Gastrocnemius medialis (tissue), 4 donors: ENCODE measurements at regions not wholly inside any gene's neighbourhood (a gene's known extent, or its start where the extent isn't known, plus 50 kb on each side); places are given as distances from the start of the nearest gene placed in this dataset.
"Not testable (repeated sequence)": the region's sequence is repeated elsewhere in the genome, so short reads cannot be mapped to it uniquely, and the experiment has no call there.

Experiments used
- POLR2A ChIP-seq, 2 donors: fragments of 450-650 bp; IDR thresholded peaks; one replicate each; pipeline ENCODE4 v1.6.1; 2017; ENCODE audit warnings: antibody characterized with exemption in 2 of 2, mild to moderate bottlenecking in 2 of 2, moderate library complexity in 2 of 2
- TF ChIP-seq, protein P1 (sequence below), 5 experiments: fragments of 450-650 bp in 3 of 5; fragments of 200-600 bp in 2 of 5; sonication (generic) in 2 of 5; IDR thresholded peaks in 4 of 5; conservative IDR thresholded peaks in 1 of 5; 1 replicate in 4 of 5; 2 replicates in 1 of 5; pipeline ENCODE4 v1.5.1; 2016 to 2019; ENCODE audit warnings: antibody characterized with exemption in 5 of 5, mild to moderate bottlenecking in 3 of 5, moderate library complexity in 3 of 5

DNA sequence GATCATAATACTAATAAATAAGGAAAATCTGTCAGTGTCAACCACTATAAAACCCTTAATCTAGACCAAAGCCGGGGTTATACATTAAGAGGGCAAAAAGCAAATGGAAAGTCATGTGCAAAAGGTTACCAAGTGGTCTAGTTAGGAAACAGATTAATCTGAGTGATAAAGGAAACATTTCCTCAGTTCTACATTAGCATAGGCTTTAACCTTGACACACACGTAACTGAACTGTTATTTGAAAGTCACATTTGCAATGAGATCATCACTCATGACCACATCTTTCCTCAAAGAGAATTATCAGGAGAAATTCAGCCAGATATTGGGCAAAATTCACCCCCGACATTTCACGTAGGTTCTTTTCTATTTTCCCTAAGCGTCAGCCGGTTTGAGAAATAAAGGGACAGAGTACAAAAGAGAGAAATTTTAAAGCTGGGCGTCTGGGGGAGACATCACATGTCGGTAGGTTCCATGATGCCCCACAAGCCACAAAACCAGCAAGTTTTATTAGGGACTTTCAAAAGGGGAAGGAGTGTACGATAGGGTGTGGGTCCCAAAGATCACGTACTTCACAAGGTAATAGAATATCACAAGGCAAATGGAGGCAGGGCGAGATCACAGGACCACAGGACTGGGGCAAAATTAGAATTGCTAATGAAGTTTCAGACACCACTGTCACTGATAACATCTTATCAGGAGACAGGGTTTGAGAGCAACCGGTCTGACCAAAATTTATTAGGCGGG, 76.8 kb upstream of the DST start:
- TF ChIP-seq, protein P1, sequence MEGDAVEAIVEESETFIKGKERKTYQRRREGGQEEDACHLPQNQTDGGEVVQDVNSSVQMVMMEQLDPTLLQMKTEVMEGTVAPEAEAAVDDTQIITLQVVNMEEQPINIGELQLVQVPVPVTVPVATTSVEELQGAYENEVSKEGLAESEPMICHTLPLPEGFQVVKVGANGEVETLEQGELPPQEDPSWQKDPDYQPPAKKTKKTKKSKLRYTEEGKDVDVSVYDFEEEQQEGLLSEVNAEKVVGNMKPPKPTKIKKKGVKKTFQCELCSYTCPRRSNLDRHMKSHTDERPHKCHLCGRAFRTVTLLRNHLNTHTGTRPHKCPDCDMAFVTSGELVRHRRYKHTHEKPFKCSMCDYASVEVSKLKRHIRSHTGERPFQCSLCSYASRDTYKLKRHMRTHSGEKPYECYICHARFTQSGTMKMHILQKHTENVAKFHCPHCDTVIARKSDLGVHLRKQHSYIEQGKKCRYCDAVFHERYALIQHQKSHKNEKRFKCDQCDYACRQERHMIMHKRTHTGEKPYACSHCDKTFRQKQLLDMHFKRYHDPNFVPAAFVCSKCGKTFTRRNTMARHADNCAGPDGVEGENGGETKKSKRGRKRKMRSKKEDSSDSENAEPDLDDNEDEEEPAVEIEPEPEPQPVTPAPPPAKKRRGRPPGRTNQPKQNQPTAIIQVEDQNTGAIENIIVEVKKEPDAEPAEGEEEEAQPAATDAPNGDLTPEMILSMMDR (IDR thresholded peaks at IDR 0.05 in 4 of 5, conservative IDR thresholded peaks at IDR 0.05 in 1 of 5) = not testable (repeated sequence)
- TF ChIP-seq POLR2A (IDR thresholded peaks at IDR 0.05) = not testable (repeated sequence)
